ENCODE measurements at regions not wholly inside any gene's neighbourhood (a gene's known extent, or its start where the extent isn't known, plus 50 kb on each side); places are given as distances from the start of the nearest gene placed in this dataset.
A peak's percentile ranks its signal among the peaks of the same experiment; 100 is the strongest.
"Not testable (repeated sequence)": the region's sequence is repeated elsewhere in the genome, so short reads cannot be mapped to it uniquely, and the experiment has no call there.

- DNase-seq: peak; percentile 46
These were observed 175.8 kb upstream of the CHD1 start for GRCh38 chr5:99104538-99105132.

- no peak for DNase-seq
These were observed 173.4 kb upstream of the CHD1 start for GRCh38 chr5:99102073-99102697.

- no peak for DNase-seq
These were observed 170.9 kb upstream of the CHD1 start for GRCh38 chr5:99099691-99100090.

- DNase-seq: no peak
These were observed 161.2 kb upstream of the CHD1 start for GRCh38 chr5:99089822-99090549.

- no peak for DNase-seq
These were observed 159.5 kb upstream of the CHD1 start for GRCh38 chr5:99088309-99088708.

GRCh38 chr5:99083197-99083596, 154.4 kb upstream of the CHD1 start:
- no peak for DNase-seq

- DNase-seq: no peak
These were observed 152.9 kb upstream of the CHD1 start for GRCh38 chr5:99081711-99082110.

GRCh38 chr5:99076723-99077640, 148.2 kb upstream of the CHD1 start:
- DNase-seq: no peak

- DNase-seq: no peak
These were observed 144.0 kb upstream of the CHD1 start for GRCh38 chr5:99072846-99073245.

- no peak for DNase-seq
These were observed 142.0 kb upstream of the CHD1 start for GRCh38 chr5:99070822-99071221.

GRCh38 chr5:99070362-99070761, 141.6 kb upstream of the CHD1 start:
- DNase-seq: no peak

GRCh38 chr5:99068944-99069650, 140.3 kb upstream of the CHD1 start:
- DNase-seq: no peak

GRCh38 chr5:99063737-99064136, 134.9 kb upstream of the CHD1 start:
- DNase-seq: no peak

GRCh38 chr5:99061711-99062110, 132.9 kb upstream of the CHD1 start:
- no peak for DNase-seq

GRCh38 chr5:99061299-99061698, 132.5 kb upstream of the CHD1 start:
- DNase-seq: no peak

- peak; percentile 32 for DNase-seq
These were observed 131.8 kb upstream of the CHD1 start for GRCh38 chr5:99060306-99061261.

- no peak for DNase-seq
These were observed 130.9 kb upstream of the CHD1 start for GRCh38 chr5:99059685-99060084.

- no peak for DNase-seq
These were observed 129.7 kb upstream of the CHD1 start for GRCh38 chr5:99058466-99058865.

- no peak for DNase-seq
These were observed 126.2 kb upstream of the CHD1 start for GRCh38 chr5:99054972-99055371.

- no peak for DNase-seq
These were observed 117.1 kb upstream of the CHD1 start for GRCh38 chr5:99045871-99046270.

- DNase-seq: not testable (repeated sequence)
These were observed 114.5 kb upstream of the CHD1 start for GRCh38 chr5:99043257-99043656.

All from NCI-H1105 treated with DMSO at 0.1 percent for 48 hours (cell line).